Heart left ventricle (tissue), 16 donors: ENCODE measurements at regions not wholly inside any gene's neighbourhood (a gene's known extent, or its start where the extent isn't known, plus 50 kb on each side); places are given as distances from the start of the nearest gene placed in this dataset.
"Not testable (repeated sequence)": the region's sequence is repeated elsewhere in the genome, so short reads cannot be mapped to it uniquely, and the experiment has no call there.

Experiments
- ATAC-seq, 4 donors: fragments of 200-7000 bp; cut with Tn5 transposase; one replicate each; pipeline ENCODE4 v1.9.1; 2020 to 2022; ENCODE audit warnings: moderate library complexity in 4 of 4, mild to moderate bottlenecking in 3 of 4, moderate number of reproducible peaks in 1 of 4
- DNase-seq, 5 donors: peaks; one replicate each; pipeline ENCODE4 v3.0.0-alpha.2; 2020
- H3K27ac ChIP-seq, 12 donors: fragments of 200-600 bp; sonication (generic) in 4 of 12; one replicate each; pipeline versions ENCODE4 v1.5.0 to v1.8.0; 2016 to 2022; ENCODE audit warnings: mild to moderate bottlenecking in 2 of 12
- H3K27me3 ChIP-seq, 9 donors: fragments of 200-600 bp; sonication (generic) in 2 of 9; one replicate each; pipeline versions ENCODE4 v1.5.1 to v1.8.0; 2016 to 2022; ENCODE audit warnings: mild to moderate bottlenecking in 3 of 9
- H3K36me3 ChIP-seq, 9 donors: fragments of 200-600 bp; sonication (generic) in 2 of 9; one replicate each; pipeline versions ENCODE4 v1.5.0 to v1.8.0; 2018 to 2022; ENCODE audit warnings: mild to moderate bottlenecking in 2 of 9
- H3K4me1 ChIP-seq, 12 donors: fragments of 200-600 bp; sonication (generic) in 4 of 12; one replicate each; pipeline versions ENCODE4 v1.5.0 to v1.8.0; 2016 to 2022; ENCODE audit warnings: mild to moderate bottlenecking in 3 of 12
- H3K4me3 ChIP-seq, 12 donors: fragments of 200-600 bp; sonication (generic) in 4 of 12; one replicate each; pipeline versions ENCODE4 v1.5.0 to v1.8.0; 2017 to 2022; ENCODE audit warnings: mild to moderate bottlenecking in 9 of 12, moderate library complexity in 4 of 12
- H3K9me3 ChIP-seq, 12 donors: fragments of 200-600 bp; sonication (generic) in 4 of 12; one replicate each; pipeline versions ENCODE4 v1.5.0 to v1.8.0; 2016 to 2022; ENCODE audit warnings: mild to moderate bottlenecking in 1 of 12
- CTCF ChIP-seq, 12 donors: fragments of 200-600 bp; sonication (generic) in 4 of 12; IDR thresholded peaks; one replicate each; pipeline versions ENCODE4 v1.5.0 to v1.8.0; 2018 to 2022; ENCODE audit warnings: antibody characterized with exemption in 12 of 12, mild to moderate bottlenecking in 5 of 12
- POLR2A ChIP-seq, 2 donors: fragments of 450-650 bp; IDR thresholded peaks; one replicate each; pipeline ENCODE4 v1.6.1; 2017; ENCODE audit warnings: antibody characterized with exemption in 2 of 2, mild to moderate bottlenecking in 2 of 2, moderate library complexity in 2 of 2
- WGBS, 4 donors: extraction: QIAGEN DNeasy Blood & Tissue Kit in 2 of 4; methylation state at CpG; one replicate each; pipeline versions ENCODE4 v1.1.5 to v1.1.7; 2013 to 2018; 5-methylcytosine and 5-hydroxymethylcytosine counted together
- intact Hi-C, 10 donors: fragments of 100-400 bp; cut with DNase I; formaldehyde crosslinking; loops; one replicate each; pipeline versions ENCODE4 v1.11.1 to v1.14.2; 2022
- donor health status: ischemic (EF 13 %, LVEDD 7.1; RV severe dilation, severe dysfunction).
- donor health status: healthy with polysubstance abuse.
- donor health status: DM: no; HTN: yes; CAD: no.
- donor health status: DM: no; HTN: no; CAD: no.
- donor health status: ischemic (EF 25% LVEDD 6.9; RV normal size, moderate dysfunction).
- donor health status: ischemic (EF 25% LVEDD 5.7; RV mildly dilated, moderate dysfunction).
- donor health status: healthy.
- donor health status: DM: yes; HTN: yes; CAD: no.
- donor health status: ischemic (EF 35%, LVEDD 5.7; RV mildly dilated, moderate dysfunction).
- donor health status: nonischemic (EF 11% LVEDD 7.7; RV severe dilation, severe dysfunction).
- donor health status: DM: yes; HTN: yes; CAD: no.
- donor health status: PGD.
- donor health status: ischemic (EF 29% LVEDD 5.4; RV normal size, mild dysfunction).
- donor health status: nonischemic (EF 23%, LVEDD 6.1; RV moderate dilation, normal function).

DNA sequence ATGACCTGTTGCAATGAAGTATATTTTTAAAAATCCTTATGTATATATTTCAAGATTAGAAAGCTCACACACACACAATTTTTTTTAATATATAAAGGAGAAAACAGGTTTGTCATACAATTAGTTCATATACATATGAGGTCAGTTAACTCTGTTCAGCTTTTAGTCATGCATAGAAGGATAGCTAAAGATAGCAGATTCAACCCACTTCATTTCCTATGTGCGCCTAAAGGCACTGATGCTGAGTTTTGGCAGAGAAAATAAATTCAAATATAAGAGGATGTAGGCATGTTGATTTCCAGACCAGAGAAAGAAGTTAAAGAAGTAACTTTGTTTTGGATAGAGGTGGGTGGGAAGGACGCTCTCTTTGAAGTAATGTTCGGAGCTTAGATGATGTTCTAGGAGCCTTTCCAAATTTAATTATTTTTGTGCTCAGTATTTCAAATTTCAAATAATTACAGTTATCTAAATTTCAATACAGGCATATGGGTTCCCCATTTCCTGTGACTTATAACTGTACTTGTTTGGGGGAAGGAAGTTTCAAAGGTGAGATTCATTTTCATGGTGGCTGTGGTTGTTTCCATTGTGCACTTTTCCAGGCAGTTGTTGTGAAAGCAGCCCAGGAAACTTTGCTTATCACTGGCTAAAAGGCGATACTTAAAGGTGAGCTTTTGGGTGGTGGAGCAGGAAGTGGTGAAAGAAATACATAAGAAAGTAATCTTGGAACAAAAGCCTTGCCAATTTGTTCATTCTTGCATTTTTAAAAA lies 523.4 kb upstream of the FANCL start:
- 53 to 65% (median 58%) methylated on average over 4 of the region's 4 CpGs for WGBS, 4 donors
- Histone ChIP-seq H3K27me3 (peaks cover 0 to 10% (median 0%) of the 10 kb centered on the region in 9 donors), H3K27ac (no peak overlapping the region), H3K36me3 (no peaks in the 10 kb centered on the region), H3K4me1 (no peaks in the 10 kb centered on the region), H3K4me3 (no peak overlapping the region), H3K9me3 (no peaks in the 10 kb centered on the region)
- ATAC-seq (no peak), DNase-seq (no peak)
- TF ChIP-seq POLR2A (IDR thresholded peaks at IDR 0.05) (no peak), CTCF (IDR thresholded peaks at IDR 0.05) (no peak)
- intact Hi-C loops = loop anchor here in 8 of 10 donors (5.0 to 10.0 kb wide), 5 partner anchors 418 to 1820 kb away; no protein-coding TSS in a partner anchor

- H3K9me3 ChIP-seq = no peaks in the 10 kb centered on the region
- no peaks in the 10 kb centered on the region for H3K36me3 ChIP-seq
- peak; percentile 29 to 60 (median 46) for TF ChIP-seq CTCF (IDR thresholded peaks at IDR 0.05)
- TF ChIP-seq POLR2A (IDR thresholded peaks at IDR 0.05) = no peak
- 17 to 31% (median 22%) methylated on average over 5 of the region's 5 CpGs for WGBS, 4 donors
- intact Hi-C loops = loop anchor here in 8 of 10 donors (5.0 to 10.0 kb wide), 5 partner anchors 420 to 1823 kb away; no protein-coding TSS in a partner anchor
- H3K27ac ChIP-seq = no peak overlapping the region
- DNase-seq (peak in 2 of 5 donors; percentile 9 to 29), ATAC-seq (peak in 2 of 4 donors; percentile 53 to 66)
- peaks cover 0 to 10% (median 0%) of the 10 kb centered on the region in 9 donors for H3K27me3 ChIP-seq
- no peak overlapping the region for H3K4me3 ChIP-seq
- H3K4me1 ChIP-seq = no peaks in the 10 kb centered on the region
Observed at GRCh38 chr2:58762176-58762781, 521.2 kb upstream of the FANCL start.

GRCh38 chr2:58757971-58758370 lies 516.8 kb upstream of the FANCL start:
- H3K27ac ChIP-seq = no peak overlapping the region
- H3K36me3 ChIP-seq = no peaks in the 10 kb centered on the region
- H3K9me3 ChIP-seq = no peaks in the 10 kb centered on the region
- no peak for ATAC-seq
- no peak overlapping the region for H3K4me3 ChIP-seq
- DNase-seq = no peak
- intact Hi-C loops = loop anchor here in 1 of 10 donors (10.0 kb wide), 1 partner anchor 1827 kb away; no protein-coding TSS in a partner anchor
- H3K4me1 ChIP-seq = no peaks in the 10 kb centered on the region
- H3K27me3 ChIP-seq = no peaks in the 10 kb centered on the region
- TF ChIP-seq CTCF (IDR thresholded peaks at IDR 0.05) (no peak), POLR2A (IDR thresholded peaks at IDR 0.05) (no peak)
- WGBS, 4 donors = 65 to 87% (median 70%) methylated on average over 6 of the region's 6 CpGs

- H3K27me3 ChIP-seq = no peaks in the 10 kb centered on the region
- no peaks in the 10 kb centered on the region for H3K9me3 ChIP-seq
- no peak for ATAC-seq
- TF ChIP-seq POLR2A (IDR thresholded peaks at IDR 0.05) (no peak), CTCF (IDR thresholded peaks at IDR 0.05) (no peak)
- WGBS, 4 donors = 50 to 54% (median 53%) methylated on average over 2 of the region's 2 CpGs
- H3K4me1 ChIP-seq = no peaks in the 10 kb centered on the region
- H3K27ac ChIP-seq = no peak overlapping the region
- no peaks in the 10 kb centered on the region for H3K36me3 ChIP-seq
- intact Hi-C loops = loop anchor here in 1 of 10 donors (10.0 kb wide), 1 partner anchor 1828 kb away; no protein-coding TSS in a partner anchor
- DNase-seq = no peak
- no peak overlapping the region for H3K4me3 ChIP-seq
Observed at GRCh38 chr2:58756336-58756735, 515.2 kb upstream of the FANCL start.

- not testable (repeated sequence) for H3K4me3 ChIP-seq, ATAC-seq, H3K4me1 ChIP-seq, H3K36me3 ChIP-seq, H3K27me3 ChIP-seq, DNase-seq, H3K27ac ChIP-seq, H3K9me3 ChIP-seq
- intact Hi-C loops = loop anchor here in 1 of 10 donors (10.0 kb wide), 1 partner anchor 1832 kb away; no protein-coding TSS in a partner anchor
- WGBS, 4 donors = 43 to 67% (median 54%) methylated on average over 2 of the region's 2 CpGs
Observed at GRCh38 chr2:58752507-58752906, 511.4 kb upstream of the FANCL start.

- not testable (repeated sequence) for H3K4me3 ChIP-seq, H3K9me3 ChIP-seq, DNase-seq, H3K27ac ChIP-seq, H3K4me1 ChIP-seq, H3K27me3 ChIP-seq, H3K36me3 ChIP-seq, ATAC-seq
- intact Hi-C loops = loop anchor here in 1 of 10 donors (10.0 kb wide), 1 partner anchor 1833 kb away; no protein-coding TSS in a partner anchor
- WGBS, 4 donors = 62 to 81% (median 70%) methylated on average over 3 of the region's 3 CpGs
Observed at GRCh38 chr2:58751676-58752075, 510.6 kb upstream of the FANCL start.
